ENCODE measurements at regions not wholly inside any gene's neighbourhood (a gene's known extent, or its start where the extent isn't known, plus 50 kb on each side); places are given as distances from the start of the nearest gene placed in this dataset.

DNA sequence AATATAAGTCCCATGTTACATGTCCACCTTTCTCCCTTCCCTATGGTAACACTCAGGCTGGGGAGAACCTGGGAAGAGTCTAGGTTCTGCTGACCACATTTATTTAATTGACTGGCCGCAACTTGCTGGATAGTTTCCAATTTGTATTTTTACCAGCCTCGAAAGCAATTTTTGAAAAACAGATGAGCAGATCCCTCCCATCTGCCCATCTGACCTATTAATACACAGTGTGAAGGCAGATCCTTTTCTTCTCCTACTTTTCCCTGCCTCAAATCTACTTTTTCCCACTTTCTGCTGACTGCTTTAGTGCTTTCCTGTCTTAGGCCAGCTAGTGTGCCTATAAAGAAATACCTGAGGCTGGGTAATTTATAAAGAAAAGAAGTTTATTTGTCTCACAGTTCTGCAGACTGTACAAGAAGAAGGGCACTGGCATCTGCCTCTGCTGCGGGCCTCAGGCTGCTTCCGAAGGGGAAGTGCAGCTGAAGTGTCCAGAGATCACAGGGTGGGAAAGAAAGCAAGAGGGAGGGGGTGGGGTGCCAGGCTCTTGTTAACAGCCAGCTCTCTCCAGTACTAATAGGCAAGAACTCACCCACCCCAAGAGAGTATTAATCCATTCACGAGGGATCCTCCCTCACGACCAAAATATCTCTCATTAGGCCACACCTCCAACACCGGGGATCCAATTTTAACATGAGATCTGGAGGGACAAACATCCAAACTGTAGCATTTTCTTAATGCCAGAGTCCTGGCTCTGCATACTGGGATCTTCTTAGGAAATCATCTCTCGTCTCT lies 336.0 kb upstream of the IGFBP3 start:
- no peaks in the 10 kb centered on the region for H3K36me3 Mint-ChIP-seq
- DNase-seq, result no peak

DNA sequence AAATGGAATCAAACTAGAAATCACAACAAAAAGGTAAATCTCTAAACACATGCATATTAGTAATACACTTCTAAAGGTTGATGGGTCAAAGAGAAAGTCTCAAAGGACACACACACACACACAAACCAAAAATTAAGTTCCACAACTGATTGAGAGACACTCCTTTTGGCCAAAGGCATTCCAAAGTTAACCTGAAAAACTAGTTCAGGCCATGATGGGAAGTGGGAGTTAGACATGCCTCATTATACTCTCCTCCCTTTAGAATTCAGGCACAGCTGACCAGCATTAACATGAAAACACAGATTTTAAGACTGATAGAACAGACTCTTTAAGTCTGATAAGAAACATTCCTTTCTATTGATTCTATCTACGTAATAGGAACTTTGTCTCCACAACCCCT lies 332.4 kb upstream of the IGFBP3 start:
- H3K4me3 Mint-ChIP-seq, result no peak overlapping the region
- peaks cover 4% of the 10 kb centered on the region for H3K27me3 Mint-ChIP-seq
- H3K36me3 Mint-ChIP-seq, result no peaks in the 10 kb centered on the region
- peaks cover 5% of the 10 kb centered on the region for H3K9me3 Mint-ChIP-seq
- DNase-seq, result no peak
- no peak overlapping the region for H3K27ac Mint-ChIP-seq
- no peaks in the 10 kb centered on the region for H3K4me1 Mint-ChIP-seq

More for the DNA sequence above, 336.0 kb upstream of the IGFBP3 start:
- H3K4me3 Mint-ChIP-seq, result no peak overlapping the region
- H3K27ac Mint-ChIP-seq, result no peak overlapping the region
- no peaks in the 10 kb centered on the region for H3K27me3 Mint-ChIP-seq
- H3K4me1 Mint-ChIP-seq, result no peaks in the 10 kb centered on the region
- peaks cover 22% of the 10 kb centered on the region for H3K9me3 Mint-ChIP-seq

DNA sequence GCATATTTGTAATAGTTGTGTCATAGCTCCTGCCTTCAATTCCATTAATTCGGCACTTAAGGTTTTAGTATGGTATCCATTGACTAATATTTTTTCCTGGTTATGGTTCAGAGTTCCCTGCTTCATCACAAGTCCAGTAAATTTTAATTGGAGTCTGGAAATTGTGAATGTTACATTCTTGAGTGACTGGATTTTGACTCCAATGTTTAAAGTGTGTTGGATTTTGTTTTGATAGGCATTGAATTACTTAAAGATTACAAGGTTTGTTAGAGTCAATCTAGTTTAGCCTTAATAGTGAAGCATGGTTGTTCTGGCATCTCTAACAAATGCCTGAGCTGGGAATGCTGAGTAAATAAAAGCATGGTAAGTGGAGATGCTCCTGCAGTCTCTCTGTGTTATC lies 326.6 kb upstream of the IGFBP3 start:
- peaks cover 4% of the 10 kb centered on the region for H3K27me3 Mint-ChIP-seq
- DNase-seq, result no peak
- no peaks in the 10 kb centered on the region for H3K4me1 Mint-ChIP-seq
- H3K9me3 Mint-ChIP-seq, result peaks cover 1% of the 10 kb centered on the region
- no peak overlapping the region for H3K4me3 Mint-ChIP-seq
- H3K27ac Mint-ChIP-seq, result no peak overlapping the region
- H3K36me3 Mint-ChIP-seq, result no peaks in the 10 kb centered on the region

DNA sequence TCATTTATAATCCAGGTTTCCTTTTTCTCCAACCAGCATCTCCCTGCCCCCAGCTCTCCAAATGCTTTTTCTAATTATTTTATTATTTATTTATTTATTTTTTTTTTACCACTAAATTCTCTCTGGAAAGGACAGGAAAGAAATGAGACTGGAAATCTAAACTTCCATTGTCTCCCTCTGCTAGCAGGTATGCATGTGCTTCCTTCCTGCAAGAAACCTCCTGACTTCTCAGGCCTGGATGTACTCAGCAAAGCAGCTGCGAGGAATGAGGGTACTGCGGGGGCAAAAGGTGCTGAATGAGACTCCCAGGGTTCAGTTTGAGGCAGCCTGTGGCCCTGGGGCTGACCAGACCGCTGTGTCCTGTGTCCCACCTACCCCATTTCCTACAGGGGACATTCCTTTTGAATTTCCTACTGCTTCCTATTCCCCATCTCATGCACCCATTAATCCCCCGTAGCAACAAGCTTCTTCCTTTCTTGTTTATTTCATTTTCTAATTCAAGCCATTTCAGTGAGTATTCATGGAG lies 324.6 kb upstream of the IGFBP3 start:
- Mint-ChIP-seq H3K4me3 (no peak overlapping the region), H3K36me3 (no peaks in the 10 kb centered on the region), H3K4me1 (no peaks in the 10 kb centered on the region), H3K27me3 (peaks cover 1% of the 10 kb centered on the region), H3K9me3 (no peaks in the 10 kb centered on the region), H3K27ac (no peak overlapping the region)
- DNase-seq, result no peak

- Mint-ChIP-seq H3K9me3 (no peaks in the 10 kb centered on the region), H3K4me3 (no peak overlapping the region), H3K27ac (no peak overlapping the region), H3K36me3 (no peaks in the 10 kb centered on the region), H3K4me1 (no peaks in the 10 kb centered on the region), H3K27me3 (no peaks in the 10 kb centered on the region)
- DNase-seq, result no peak
Observed at GRCh38 chr7:46244757-46245156, 323.7 kb upstream of the IGFBP3 start.

DNA sequence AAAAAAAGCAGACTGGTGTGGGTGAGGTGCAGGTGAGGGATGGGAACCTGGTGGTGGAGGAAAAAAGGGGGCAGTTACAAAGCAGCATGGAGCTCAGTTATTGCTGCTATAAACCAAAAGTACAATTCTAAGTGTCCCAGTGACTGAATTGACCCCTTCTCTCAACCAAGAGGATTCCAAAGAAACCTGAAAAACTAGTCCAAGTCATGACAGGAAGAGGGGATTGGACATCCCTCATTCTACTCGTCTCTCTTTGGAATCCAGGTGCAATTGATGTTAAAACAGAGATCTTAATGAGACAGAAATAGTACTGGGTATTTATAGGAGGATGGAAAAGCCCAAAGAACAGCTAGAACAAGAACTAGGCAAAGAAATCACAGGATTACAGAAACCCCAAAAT lies 322.3 kb upstream of the IGFBP3 start:
- H3K27ac Mint-ChIP-seq, result no peak overlapping the region
- H3K4me1 Mint-ChIP-seq, result no peaks in the 10 kb centered on the region
- H3K9me3 Mint-ChIP-seq, result no peaks in the 10 kb centered on the region
- no peaks in the 10 kb centered on the region for H3K27me3 Mint-ChIP-seq
- no peak for DNase-seq
- no peak overlapping the region for H3K4me3 Mint-ChIP-seq
- H3K36me3 Mint-ChIP-seq, result no peaks in the 10 kb centered on the region

- Mint-ChIP-seq H3K9me3 (no peaks in the 10 kb centered on the region), H3K4me1 (no peaks in the 10 kb centered on the region), H3K36me3 (no peaks in the 10 kb centered on the region), H3K4me3 (no peak overlapping the region), H3K27me3 (peaks cover 5% of the 10 kb centered on the region), H3K27ac (no peak overlapping the region)
- DNase-seq, result no peak
Observed at GRCh38 chr7:46239846-46240245, 318.8 kb upstream of the IGFBP3 start.

DNA sequence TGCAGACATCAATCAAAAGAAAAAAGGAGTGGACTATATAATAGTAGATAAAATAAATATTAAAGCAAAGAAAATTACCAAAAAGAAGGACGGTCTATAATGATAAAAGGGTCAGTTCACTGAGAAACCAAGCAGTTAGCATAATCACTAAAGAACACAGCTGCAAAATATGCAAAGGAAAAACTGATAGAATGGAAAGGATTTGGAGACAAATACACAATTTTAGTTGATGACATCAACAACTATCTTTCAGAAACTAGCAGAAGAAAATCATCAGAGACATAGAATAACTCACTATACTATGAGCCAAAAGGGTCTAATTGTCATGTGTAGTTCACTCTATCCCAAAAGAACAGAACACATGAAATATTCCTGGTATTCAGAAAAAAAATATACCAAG lies 316.4 kb upstream of the IGFBP3 start:
- no peak for DNase-seq
- Mint-ChIP-seq H3K4me1 (no peaks in the 10 kb centered on the region), H3K9me3 (no peaks in the 10 kb centered on the region), H3K27me3 (peaks cover 5% of the 10 kb centered on the region), H3K36me3 (no peaks in the 10 kb centered on the region), H3K27ac (no peak overlapping the region), H3K4me3 (no peak overlapping the region)

DNA sequence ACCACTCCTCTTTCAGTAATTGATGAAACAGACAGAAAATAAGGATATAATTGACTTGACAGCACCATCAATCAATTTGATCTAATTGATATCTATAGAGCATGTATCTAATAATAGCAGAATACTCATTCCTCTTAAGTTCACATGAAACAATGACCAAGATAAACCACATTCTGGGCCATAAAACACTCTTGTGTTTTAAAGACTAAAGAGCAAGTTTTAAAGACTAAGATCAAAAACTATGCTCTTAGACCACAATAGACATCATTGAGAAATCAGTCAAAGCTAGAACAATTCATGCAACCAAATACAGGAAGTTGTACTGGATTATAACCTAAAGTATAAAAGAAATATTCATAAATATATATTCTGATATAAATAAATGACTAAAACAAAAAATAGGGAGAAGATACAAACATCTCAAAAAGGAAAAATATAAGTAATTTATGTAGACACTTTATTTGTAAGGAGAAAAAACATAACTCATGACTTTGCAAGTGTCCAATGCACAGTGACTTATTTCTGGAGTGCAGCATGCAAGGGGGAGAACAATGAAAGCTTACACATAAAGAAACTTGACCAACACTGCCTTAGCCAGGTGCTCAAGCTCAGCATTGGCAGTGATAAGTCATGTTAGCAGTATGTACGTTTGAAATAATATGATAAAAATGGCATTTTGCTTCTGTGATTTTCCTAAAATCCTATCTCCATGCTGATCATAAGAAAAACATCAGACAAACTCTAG lies 312.7 kb upstream of the IGFBP3 start:
- no peak overlapping the region for H3K27ac Mint-ChIP-seq
- H3K4me3 Mint-ChIP-seq, result no peak overlapping the region
- no peaks in the 10 kb centered on the region for H3K4me1 Mint-ChIP-seq
- no peak for DNase-seq
- H3K9me3 Mint-ChIP-seq, result no peaks in the 10 kb centered on the region
- H3K36me3 Mint-ChIP-seq, result no peaks in the 10 kb centered on the region
- peaks cover 12% of the 10 kb centered on the region for H3K27me3 Mint-ChIP-seq

GRCh38 chr7:46230990-46231305 lies 309.9 kb upstream of the IGFBP3 start:
- Mint-ChIP-seq H3K4me3 (no peak overlapping the region), H3K27ac (no peak overlapping the region), H3K4me1 (no peaks in the 10 kb centered on the region), H3K36me3 (no peaks in the 10 kb centered on the region), H3K9me3 (no peaks in the 10 kb centered on the region), H3K27me3 (peaks cover 9% of the 10 kb centered on the region)
- no peak for DNase-seq

DNA sequence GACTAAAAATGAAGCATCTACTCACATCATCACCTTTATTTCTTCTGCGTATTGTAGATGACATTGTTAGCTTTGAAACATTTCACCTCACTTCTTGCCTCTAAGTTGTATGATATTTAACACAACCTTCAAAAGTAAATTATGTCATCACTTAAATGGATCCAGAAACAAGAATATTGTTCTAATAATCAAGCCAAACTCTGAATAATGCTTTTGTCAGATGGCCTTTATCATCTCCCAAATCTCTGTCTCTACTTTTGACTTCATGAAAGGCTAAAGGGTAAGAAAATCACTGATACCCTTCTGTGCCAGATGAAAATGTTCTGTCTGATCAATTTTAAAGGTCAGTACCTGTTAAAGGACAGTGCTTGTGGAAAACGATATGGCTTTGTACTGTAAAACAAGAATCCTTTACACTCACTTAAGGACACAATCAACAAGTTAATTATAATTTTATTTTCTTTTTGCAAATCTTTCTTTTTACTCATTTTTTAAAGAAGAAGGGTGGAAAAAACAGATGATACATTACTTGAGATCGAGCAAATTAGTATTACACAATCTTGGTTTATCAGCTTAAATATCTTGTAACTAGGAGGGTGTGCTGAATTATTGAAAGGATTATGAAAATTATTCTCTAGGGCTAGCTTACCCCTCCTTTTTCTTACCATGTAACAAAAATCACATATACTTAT lies 309.4 kb upstream of the IGFBP3 start:
- H3K27ac Mint-ChIP-seq, result no peak overlapping the region
- DNase-seq, result no peak
- no peaks in the 10 kb centered on the region for H3K9me3 Mint-ChIP-seq
- H3K4me1 Mint-ChIP-seq, result no peaks in the 10 kb centered on the region
- H3K36me3 Mint-ChIP-seq, result no peaks in the 10 kb centered on the region
- peaks cover 8% of the 10 kb centered on the region for H3K27me3 Mint-ChIP-seq
- H3K4me3 Mint-ChIP-seq, result no peak overlapping the region

- Mint-ChIP-seq H3K36me3 (no peaks in the 10 kb centered on the region), H3K27ac (no peak overlapping the region), H3K4me1 (no peaks in the 10 kb centered on the region), H3K9me3 (no peaks in the 10 kb centered on the region), H3K4me3 (no peak overlapping the region), H3K27me3 (peaks cover 14% of the 10 kb centered on the region)
- DNase-seq, result no peak
Observed at GRCh38 chr7:46229409-46229808, 308.3 kb upstream of the IGFBP3 start.

GRCh38 chr7:46226860-46227259 lies 305.8 kb upstream of the IGFBP3 start:
- no peaks in the 10 kb centered on the region for H3K4me1 Mint-ChIP-seq
- H3K27me3 Mint-ChIP-seq, result peaks cover 9% of the 10 kb centered on the region
- no peak overlapping the region for H3K27ac Mint-ChIP-seq
- no peaks in the 10 kb centered on the region for H3K9me3 Mint-ChIP-seq
- no peak overlapping the region for H3K4me3 Mint-ChIP-seq
- no peak for DNase-seq
- H3K36me3 Mint-ChIP-seq, result no peaks in the 10 kb centered on the region

DNA sequence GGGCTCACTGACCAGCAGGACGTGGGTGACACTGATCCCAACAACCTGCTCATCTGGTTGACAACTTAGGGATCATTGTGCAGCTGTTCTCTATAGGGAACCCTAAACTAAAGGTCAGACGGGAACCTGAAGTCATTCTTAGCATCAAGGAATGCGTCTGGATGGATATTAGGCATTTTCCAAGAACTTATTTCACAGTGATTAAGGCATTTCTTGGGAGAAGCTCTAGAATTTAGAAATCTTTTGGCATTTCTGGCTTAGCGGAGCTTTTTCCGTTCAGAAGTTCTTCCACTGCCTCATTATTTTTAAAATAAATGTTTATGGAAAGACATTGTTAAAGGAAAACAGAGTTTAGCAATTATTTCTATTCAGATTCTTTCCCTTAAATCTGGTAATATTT lies 303.3 kb upstream of the IGFBP3 start:
- no peak overlapping the region for H3K27ac Mint-ChIP-seq
- DNase-seq, result no peak
- H3K27me3 Mint-ChIP-seq, result peaks cover 13% of the 10 kb centered on the region
- H3K4me1 Mint-ChIP-seq, result no peaks in the 10 kb centered on the region
- no peaks in the 10 kb centered on the region for H3K36me3 Mint-ChIP-seq
- H3K9me3 Mint-ChIP-seq, result no peaks in the 10 kb centered on the region
- H3K4me3 Mint-ChIP-seq, result no peak overlapping the region

DNA sequence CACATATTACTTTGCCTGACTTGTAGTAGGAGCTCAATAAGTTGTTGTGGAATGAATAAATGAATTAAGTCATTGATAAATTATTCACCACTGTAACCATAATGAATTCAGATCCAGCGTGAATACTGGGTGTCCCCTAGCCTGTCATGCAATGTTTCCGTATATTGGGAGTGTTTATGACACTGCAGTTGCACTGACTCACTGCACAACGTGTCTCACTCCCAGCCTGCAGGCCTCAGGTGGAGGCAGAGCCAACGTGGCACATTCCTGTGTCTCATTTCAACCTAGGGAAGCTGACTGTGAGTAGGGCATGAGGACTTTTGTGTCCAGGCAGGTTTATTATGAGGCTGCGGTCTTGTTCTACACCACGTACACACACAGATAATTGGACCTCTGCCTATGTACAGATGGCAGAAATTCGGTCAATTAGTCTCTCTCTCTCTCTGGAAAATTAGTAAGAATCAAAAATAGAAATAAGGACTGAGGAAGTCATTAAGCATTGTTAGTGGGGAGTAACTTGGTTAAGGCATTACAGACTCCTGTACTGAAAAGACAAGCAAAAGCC lies 299.1 kb upstream of the IGFBP3 start:
- Mint-ChIP-seq H3K9me3 (no peaks in the 10 kb centered on the region), H3K4me3 (no peak overlapping the region), H3K27ac (no peak overlapping the region), H3K36me3 (no peaks in the 10 kb centered on the region), H3K4me1 (no peaks in the 10 kb centered on the region), H3K27me3 (peaks cover 10% of the 10 kb centered on the region)
- DNase-seq, result no peak
